Activated CD8-positive, alpha-beta memory T cell treated with anti-CD3 and anti-CD28 coated beads for 36 hours (primary cell): ENCODE measurements at regions not wholly inside any gene's neighbourhood (a gene's known extent, or its start where the extent isn't known, plus 50 kb on each side); places are given as distances from the start of the nearest gene placed in this dataset.

Experiments
- CTCF ChIA-PET: fragments of 350-600 bp; sonication (Branson Sonifier 250); formaldehyde crosslinking; loops from one replicate; lab custom pipeline; 2021; ENCODE audit warnings: antibody characterized with exemption; lab: Charles Lee
- POLR2A ChIA-PET: fragments of 350-600 bp; sonication (Branson Sonifier 250); formaldehyde crosslinking; loops from one replicate; lab custom pipeline; 2021; ENCODE audit warnings: antibody characterized with exemption; lab: Charles Lee

GRCh38 chr13:72198967-72199560, 332.1 kb upstream of the DACH1 start:
- CTCF ChIA-PET = no interaction called here
- POLR2A ChIA-PET = no interaction called here

DNA sequence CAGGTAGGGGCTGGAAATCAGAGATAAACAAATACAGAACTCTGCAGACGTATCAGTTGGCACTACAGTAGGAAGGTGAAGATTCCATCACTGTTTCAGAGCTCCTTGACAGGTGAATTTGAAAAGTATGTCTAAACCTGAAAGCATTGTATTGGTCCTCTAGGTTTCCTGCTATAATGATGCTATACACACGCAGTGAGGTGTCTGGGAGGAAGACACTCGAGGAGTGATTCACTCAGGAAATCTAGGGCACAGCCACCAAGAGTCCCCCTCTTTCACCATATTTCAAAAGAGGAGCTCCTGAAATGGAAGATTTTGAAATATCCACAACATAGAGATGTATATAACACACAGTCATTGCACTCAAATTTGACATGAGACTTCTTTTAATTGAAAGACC, 331.0 kb upstream of the DACH1 start:
- ChIA-PET CTCF (no interaction called here), POLR2A (no interaction called here)

- ChIA-PET POLR2A (no interaction called here), CTCF (no interaction called here)
These were observed 328.2 kb upstream of the DACH1 start for GRCh38 chr13:72195044-72195704.

DNA sequence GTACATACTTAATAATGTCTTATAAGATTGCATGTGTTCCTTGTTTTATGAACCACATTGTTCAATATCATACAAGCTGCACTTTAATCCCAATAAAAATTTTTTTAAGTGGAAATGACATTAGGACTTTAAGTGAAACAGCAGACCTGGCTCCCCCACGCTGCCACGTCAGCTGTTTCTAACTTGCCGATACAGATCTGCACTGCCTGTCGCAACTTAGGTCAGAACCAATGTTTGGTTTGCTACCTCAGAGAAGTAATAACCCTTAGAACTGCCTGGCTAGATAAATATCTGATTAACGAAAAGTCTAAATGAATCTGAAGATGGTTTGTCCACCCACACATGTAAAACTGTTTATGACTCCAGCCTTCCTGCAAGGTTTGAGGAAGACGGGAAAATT, 327.5 kb upstream of the DACH1 start:
- ChIA-PET POLR2A (no interaction called here), CTCF (no interaction called here)

DNA sequence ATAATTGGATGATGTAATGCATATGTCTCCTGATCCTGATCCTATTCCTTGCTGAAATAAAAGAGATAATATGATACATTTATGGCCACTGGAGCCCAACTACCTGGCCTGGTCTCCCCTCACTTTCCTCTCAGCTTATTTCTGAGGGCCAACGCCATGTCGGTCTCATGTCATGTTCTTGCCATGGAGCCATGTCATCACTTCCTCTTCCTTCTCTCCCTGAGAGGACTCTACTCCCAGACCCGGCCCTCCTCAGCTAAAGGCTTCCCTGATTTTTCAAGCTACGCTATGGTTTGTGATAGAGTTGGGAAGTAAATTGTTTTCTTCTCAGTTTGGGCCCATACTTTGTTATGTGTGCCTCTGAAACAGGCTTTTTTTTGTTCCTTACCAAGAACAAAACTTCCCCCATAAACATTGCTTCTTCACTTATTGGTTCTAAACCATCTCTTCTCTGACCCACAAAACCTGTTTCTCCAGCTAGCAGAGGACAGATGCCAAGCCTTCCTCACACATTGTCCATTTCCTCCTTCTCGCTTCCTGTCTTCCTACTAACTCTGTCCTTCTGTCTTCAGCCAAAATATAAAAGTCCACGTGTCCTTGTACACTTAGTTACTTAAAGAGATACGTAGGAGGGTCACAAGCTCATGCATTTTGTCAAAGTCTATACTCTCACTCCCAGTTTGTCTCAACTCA, 319.9 kb upstream of the DACH1 start:
- ChIA-PET CTCF (no interaction called here), POLR2A (no interaction called here)

DNA sequence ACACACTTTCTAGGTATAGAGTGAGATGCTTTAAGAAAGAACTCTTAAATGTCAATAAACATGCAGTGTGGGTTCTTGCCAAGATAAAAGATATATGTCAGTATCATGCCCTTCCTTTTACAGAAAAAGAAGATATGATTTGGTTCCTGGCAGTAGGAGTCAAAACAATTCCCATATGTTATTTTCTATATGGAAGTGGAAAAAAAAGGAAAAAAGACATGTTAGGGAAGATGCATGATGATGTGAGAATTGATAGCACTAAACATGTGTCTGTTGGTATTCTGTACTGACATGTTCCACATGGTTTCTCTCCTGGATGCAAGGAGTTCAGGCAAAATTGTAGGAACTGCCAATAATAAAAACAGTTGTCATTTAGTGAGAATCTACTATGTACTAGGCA, 318.8 kb upstream of the DACH1 start:
- ChIA-PET POLR2A (no interaction called here), CTCF (no interaction called here)

GRCh38 chr13:72181661-72182060, 314.7 kb upstream of the DACH1 start:
- CTCF ChIA-PET = no interaction called here
- POLR2A ChIA-PET = no interaction called here

GRCh38 chr13:72180253-72180952, 313.4 kb upstream of the DACH1 start:
- ChIA-PET POLR2A (no interaction called here), CTCF (no interaction called here)

DNA sequence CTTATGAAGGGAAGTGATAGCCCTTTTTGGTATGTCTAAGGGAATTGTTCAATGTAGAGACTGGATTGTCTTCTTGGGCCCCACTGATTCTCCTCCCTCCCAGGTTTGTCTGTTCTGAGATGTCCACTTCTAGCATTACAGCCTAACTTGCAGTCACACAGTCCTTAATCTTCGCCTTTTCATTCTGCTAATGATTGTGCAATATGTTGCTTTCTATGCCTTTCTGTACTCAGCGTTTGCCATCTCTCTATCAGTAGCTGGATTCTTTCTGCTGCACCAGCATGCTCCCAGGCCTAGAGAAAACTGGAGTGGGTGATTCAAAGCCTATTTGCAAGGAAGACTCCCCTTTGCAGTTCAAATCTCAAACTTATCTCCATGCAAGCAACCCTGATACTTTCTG, 307.5 kb upstream of the DACH1 start:
- ChIA-PET CTCF (no interaction called here), POLR2A (no interaction called here)

GRCh38 chr13:72170571-72170970, 303.6 kb upstream of the DACH1 start:
- POLR2A ChIA-PET = no interaction called here
- CTCF ChIA-PET = no interaction called here

GRCh38 chr13:72168126-72168855, 301.3 kb upstream of the DACH1 start:
- CTCF ChIA-PET = no interaction called here
- POLR2A ChIA-PET = no interaction called here

DNA sequence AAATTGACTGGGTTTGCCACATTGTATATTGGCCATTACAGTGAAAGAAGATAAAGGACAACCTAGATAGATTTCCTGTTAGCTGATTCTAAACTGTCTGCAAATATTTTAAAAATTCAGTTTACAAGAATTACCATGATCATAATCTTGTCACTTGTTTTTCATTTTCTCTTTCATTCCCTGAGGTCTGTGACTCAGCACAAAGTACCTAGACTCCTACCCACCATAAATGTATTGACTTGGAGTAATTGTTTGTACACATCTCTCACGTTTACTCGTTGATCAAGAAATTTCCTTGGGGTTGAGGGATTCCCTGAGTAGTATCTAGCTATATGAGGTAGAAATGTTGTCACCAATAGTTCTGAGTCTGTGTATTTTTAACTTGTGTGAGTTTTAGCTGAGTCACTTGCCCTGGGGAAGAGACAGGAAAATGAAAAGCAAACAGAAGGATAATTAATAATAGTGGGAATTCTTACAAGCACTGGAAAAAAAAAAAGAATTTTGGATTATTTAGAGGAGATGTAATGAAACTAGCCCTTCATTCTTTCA, 299.2 kb upstream of the DACH1 start:
- ChIA-PET POLR2A (no interaction called here), CTCF (no interaction called here)

- POLR2A ChIA-PET = no interaction called here
- CTCF ChIA-PET = no interaction called here
These were observed 298.3 kb upstream of the DACH1 start for GRCh38 chr13:72165276-72165675.

- CTCF ChIA-PET = no interaction called here
- POLR2A ChIA-PET = no interaction called here
These were observed 297.8 kb upstream of the DACH1 start for GRCh38 chr13:72164811-72165210.

- CTCF ChIA-PET = interaction anchor here (0.7 kb wide), 1 partner anchor 35 kb away, joined by 4 read pairs; no protein-coding TSS in a partner anchor
- POLR2A ChIA-PET = no interaction called here
These were observed 296.7 kb upstream of the DACH1 start for GRCh38 chr13:72163678-72164077.

DNA sequence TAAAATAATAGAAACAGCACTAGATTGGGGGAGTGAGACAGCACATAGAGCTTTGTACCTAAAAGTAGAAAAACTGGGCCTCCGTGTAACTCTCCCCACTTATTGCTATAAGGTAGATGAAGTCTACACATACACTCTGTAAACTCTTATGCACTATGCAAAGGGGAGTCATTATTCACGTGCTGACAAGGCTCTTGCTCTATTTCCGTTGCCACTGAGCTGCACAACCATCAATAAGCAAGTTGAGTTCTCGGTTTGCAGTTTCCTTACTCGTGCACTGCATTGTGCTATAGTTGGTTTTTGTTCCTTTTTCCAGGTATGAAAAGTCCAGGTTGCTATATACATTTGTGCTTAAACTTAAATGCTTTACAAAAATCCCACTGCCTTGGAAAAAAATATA, 294.0 kb upstream of the DACH1 start:
- ChIA-PET POLR2A (no interaction called here), CTCF (no interaction called here)

DNA sequence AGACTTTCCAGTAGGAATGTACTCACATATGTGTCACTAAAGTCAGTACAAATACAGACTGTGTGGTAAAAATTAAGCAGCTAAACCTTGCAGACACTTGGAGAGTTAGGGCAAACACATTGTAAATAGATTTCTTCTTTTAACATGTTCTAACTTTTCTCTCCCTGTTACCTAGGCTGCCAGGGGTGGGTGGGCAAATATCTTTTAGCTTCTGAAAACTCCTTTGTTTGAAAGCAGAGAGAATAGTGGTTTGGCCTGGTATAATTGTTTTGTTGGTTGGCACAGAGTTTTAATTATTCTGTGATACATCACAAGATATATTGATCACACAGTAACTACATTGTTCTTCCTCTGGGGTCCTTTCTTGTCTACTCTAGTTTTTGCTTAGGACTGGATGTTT, 289.8 kb upstream of the DACH1 start:
- ChIA-PET POLR2A (interaction anchor here (0.5 kb wide), 1 partner anchor 12 kb away, joined by 3 read pairs; no protein-coding TSS in a partner anchor), CTCF (no interaction called here)

DNA sequence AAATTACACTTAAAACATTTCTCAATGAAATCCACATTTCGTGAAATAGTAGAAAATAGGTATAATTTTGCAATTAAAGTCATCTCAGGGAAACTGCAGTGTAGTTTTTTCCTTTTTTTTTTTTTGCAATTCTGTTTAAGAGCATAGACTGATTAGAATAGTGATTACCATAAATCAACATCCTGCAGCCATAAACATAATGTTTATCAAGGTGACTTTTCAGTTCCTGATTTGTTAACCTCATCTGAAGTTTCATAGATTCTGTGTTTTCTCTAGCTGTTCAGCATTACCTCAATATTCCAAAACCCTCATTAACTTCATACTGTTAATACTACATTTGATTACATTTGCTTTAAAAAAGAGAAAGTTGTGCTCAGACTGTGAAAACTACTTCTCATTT, 286.3 kb upstream of the DACH1 start:
- POLR2A ChIA-PET = no interaction called here
- CTCF ChIA-PET = no interaction called here

GRCh38 chr13:72151241-72151640, 284.2 kb upstream of the DACH1 start:
- POLR2A ChIA-PET = no interaction called here
- CTCF ChIA-PET = no interaction called here

DNA sequence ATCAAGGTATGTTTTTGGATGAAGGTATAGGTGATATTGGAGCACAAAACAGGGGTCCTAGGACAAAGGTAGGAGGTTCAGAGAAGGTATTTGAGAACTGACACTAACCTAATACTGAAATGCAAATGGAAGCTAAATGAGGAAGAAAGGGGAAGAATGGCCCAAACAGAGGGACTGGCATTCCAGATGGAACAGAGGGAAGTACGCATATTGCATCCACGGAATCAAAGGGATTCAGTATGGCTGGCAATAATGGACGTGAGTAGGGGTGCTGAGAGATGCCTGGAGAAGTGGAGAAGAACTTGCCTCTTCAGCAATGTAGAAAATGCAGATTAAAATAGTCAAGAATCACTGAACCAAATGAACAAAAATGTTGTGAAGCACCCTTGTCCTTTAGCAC, 283.5 kb upstream of the DACH1 start:
- CTCF ChIA-PET = no interaction called here
- POLR2A ChIA-PET = no interaction called here
